Cardiac muscle cell (in vitro differentiated cells and primary cell): ENCODE measurements at regions not wholly inside any gene's neighbourhood (a gene's known extent, or its start where the extent isn't known, plus 50 kb on each side); places are given as distances from the start of the nearest gene placed in this dataset.

ENCODE experiments used
- DNase-seq, 2 donors: peaks; one replicate each; pipeline versions ENCODE4 v3.0.0 to v3.0.0-alpha.2; 2010 to 2017; ENCODE audit warnings: low read depth in 1 of 2, low spot score in 1 of 2
- H3K27ac ChIP-seq: fragments of 200-600 bp; sonication (generic); 2 replicates; pipeline ENCODE4 v1.5.1; 2016
- H3K27me3 ChIP-seq: fragments of 200-600 bp; sonication (generic); 2 replicates; pipeline ENCODE4 v1.6.0; 2016; ENCODE audit warnings: control low read depth
- H3K36me3 ChIP-seq: fragments of 200-600 bp; sonication (generic); 2 replicates; pipeline ENCODE4 v1.5.1; 2016; ENCODE audit warnings: control low read depth
- H3K4me1 ChIP-seq: fragments of 200-600 bp; sonication (generic); 2 replicates; pipeline ENCODE4 v1.8.1; 2017; ENCODE audit warnings: low read depth, mild to moderate bottlenecking, mixed run types
- H3K4me3 ChIP-seq: fragments of 200-600 bp; sonication (generic); 2 replicates; pipeline ENCODE4 v1.5.1; 2016; ENCODE audit warnings: mild to moderate bottlenecking
- H3K9me3 ChIP-seq: fragments of 200-600 bp; sonication (generic); 2 replicates; pipeline ENCODE4 v1.5.1; 2017; ENCODE audit warnings: low read depth, mild to moderate bottlenecking, control low read depth
- TF ChIP-seq, protein P1 (sequence below): IDR thresholded peaks from 2 replicates; pipeline ENCODE4 v1.5.1; 2012; ENCODE audit warnings: low read depth, mild to moderate bottlenecking, low read length

DNA sequence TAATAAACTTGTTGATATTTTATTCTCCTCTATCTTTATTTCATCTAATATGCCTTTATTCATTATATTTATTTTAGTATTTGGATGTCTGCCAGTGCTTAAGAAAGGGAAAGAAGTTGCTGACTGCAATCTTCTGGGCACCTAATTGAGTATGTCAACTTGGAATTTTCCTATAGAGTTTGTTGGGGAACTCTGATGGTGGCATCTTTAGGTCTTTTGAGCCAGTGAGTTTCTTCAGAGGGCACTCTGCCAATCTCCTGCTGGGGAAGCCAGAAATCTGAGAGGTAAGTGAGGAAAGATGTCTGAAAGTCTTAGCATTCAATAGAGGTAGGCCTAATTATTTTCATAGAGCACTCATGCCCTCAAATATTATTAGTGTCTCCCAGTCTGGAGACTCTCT is 475.0 kb downstream of the GABRG1 start:
- H3K4me1 ChIP-seq: no peaks in the 10 kb centered on the region
- no peaks in the 10 kb centered on the region for H3K27me3 ChIP-seq
- H3K9me3 ChIP-seq: no peaks in the 10 kb centered on the region
- no peaks in the 10 kb centered on the region for H3K36me3 ChIP-seq
- H3K27ac ChIP-seq: no peak overlapping the region
- no peak overlapping the region for H3K4me3 ChIP-seq
- no peak for DNase-seq
- TF ChIP-seq, protein P1, sequence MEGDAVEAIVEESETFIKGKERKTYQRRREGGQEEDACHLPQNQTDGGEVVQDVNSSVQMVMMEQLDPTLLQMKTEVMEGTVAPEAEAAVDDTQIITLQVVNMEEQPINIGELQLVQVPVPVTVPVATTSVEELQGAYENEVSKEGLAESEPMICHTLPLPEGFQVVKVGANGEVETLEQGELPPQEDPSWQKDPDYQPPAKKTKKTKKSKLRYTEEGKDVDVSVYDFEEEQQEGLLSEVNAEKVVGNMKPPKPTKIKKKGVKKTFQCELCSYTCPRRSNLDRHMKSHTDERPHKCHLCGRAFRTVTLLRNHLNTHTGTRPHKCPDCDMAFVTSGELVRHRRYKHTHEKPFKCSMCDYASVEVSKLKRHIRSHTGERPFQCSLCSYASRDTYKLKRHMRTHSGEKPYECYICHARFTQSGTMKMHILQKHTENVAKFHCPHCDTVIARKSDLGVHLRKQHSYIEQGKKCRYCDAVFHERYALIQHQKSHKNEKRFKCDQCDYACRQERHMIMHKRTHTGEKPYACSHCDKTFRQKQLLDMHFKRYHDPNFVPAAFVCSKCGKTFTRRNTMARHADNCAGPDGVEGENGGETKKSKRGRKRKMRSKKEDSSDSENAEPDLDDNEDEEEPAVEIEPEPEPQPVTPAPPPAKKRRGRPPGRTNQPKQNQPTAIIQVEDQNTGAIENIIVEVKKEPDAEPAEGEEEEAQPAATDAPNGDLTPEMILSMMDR: no peak

DNA sequence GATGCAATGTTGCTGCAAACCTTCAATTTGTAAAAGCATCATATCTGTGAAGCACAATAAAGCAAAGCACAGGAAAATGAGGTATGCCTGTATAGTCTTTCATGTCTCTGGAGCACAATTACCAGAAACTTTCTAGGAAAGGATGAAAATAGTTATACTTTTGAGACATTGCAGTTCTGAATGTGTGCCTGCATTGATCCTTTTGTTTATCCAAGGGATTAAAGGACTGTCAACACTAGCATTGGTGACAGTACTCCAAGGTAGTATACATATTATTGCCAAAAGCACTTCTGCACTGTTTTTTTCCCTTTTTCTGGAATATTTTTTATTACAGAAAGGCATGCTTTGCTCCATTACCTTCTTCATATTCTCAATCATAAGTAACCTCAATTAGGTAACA is 476.0 kb downstream of the GABRG1 start:
- TF ChIP-seq, protein P1: no peak
- no peaks in the 10 kb centered on the region for H3K36me3 ChIP-seq
- DNase-seq: no peak
- no peak overlapping the region for H3K4me3 ChIP-seq
- H3K9me3 ChIP-seq: no peaks in the 10 kb centered on the region
- H3K4me1 ChIP-seq: no peaks in the 10 kb centered on the region
- H3K27ac ChIP-seq: no peak overlapping the region
- H3K27me3 ChIP-seq: no peaks in the 10 kb centered on the region

- H3K4me3 ChIP-seq: no peak overlapping the region
- H3K9me3 ChIP-seq: no peaks in the 10 kb centered on the region
- no peak for DNase-seq
- H3K36me3 ChIP-seq: no peaks in the 10 kb centered on the region
- no peaks in the 10 kb centered on the region for H3K27me3 ChIP-seq
- no peak overlapping the region for H3K27ac ChIP-seq
- TF ChIP-seq, protein P1: no peak
- no peaks in the 10 kb centered on the region for H3K4me1 ChIP-seq
These were observed 476.8 kb downstream of the GABRG1 start for GRCh38 chr4:45646885-45647590.

- TF ChIP-seq, protein P1: no peak
- DNase-seq: no peak
These were observed 483.6 kb downstream of the GABRG1 start for GRCh38 chr4:45640281-45640680.

DNA sequence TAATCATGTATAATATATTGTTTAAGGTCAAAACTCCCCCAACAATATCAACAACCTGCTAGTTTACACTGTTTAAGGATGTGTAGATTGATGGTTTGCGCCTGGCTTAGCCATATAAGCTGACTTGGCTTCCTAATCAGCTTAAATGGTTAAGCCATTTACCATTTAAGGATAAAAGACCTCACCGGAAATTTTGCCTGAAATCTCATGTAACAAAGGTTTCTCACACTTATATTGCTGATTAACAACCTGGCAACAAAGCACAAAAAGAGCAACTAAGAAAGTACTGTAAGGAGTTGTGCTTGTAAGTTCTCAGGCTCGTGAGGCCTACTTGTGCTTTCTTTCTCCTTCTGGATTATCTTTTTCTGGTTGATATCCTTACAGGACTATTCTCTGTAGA is 485.2 kb downstream of the GABRG1 start:
- no peak overlapping the region for H3K4me3 ChIP-seq
- TF ChIP-seq, protein P1: no peak
- DNase-seq: no peak
- H3K9me3 ChIP-seq: no peaks in the 10 kb centered on the region
- H3K27me3 ChIP-seq: no peaks in the 10 kb centered on the region
- H3K4me1 ChIP-seq: no peaks in the 10 kb centered on the region
- H3K27ac ChIP-seq: no peak overlapping the region
- no peaks in the 10 kb centered on the region for H3K36me3 ChIP-seq

More at GRCh38 chr4:45640281-45640680, 483.6 kb downstream of the GABRG1 start:
- no peaks in the 10 kb centered on the region for H3K36me3 ChIP-seq
- H3K9me3 ChIP-seq: no peaks in the 10 kb centered on the region
- H3K4me1 ChIP-seq: no peaks in the 10 kb centered on the region
- no peak overlapping the region for H3K4me3 ChIP-seq
- H3K27ac ChIP-seq: no peak overlapping the region
- H3K27me3 ChIP-seq: no peaks in the 10 kb centered on the region
